DOHH2 (cell line): ENCODE measurements at regions not wholly inside any gene's neighbourhood (a gene's known extent, or its start where the extent isn't known, plus 50 kb on each side); places are given as distances from the start of the nearest gene placed in this dataset.

ENCODE experiments used
- H3F3A ChIP-seq: fragments of 200-600 bp; sonication (generic), shearing (Covaris generic); 2 replicates; pipeline ENCODE4 v1.6.0; 2016; ENCODE audit warnings: antibody characterized with exemption, mild to moderate bottlenecking; ENCODE audit not compliant: control insufficient read depth, insufficient read depth
- H3K27ac ChIP-seq: fragments of 200-600 bp; sonication (generic); 2 replicates; pipeline ENCODE4 v1.5.1; 2014; ENCODE audit warnings: low read depth, mild to moderate bottlenecking, low read length, moderate library complexity
- H3K27me3 ChIP-seq: fragments of 200-600 bp; sonication (generic); 2 replicates; pipeline ENCODE4 v1.6.1; 2014; ENCODE audit warnings: mild to moderate bottlenecking, low read length, mixed read lengths; ENCODE audit not compliant: control insufficient read depth
- H3K36me3 ChIP-seq: fragments of 200-600 bp; sonication (generic); 2 replicates; pipeline ENCODE4 v1.6.1; 2014; ENCODE audit warnings: mild to moderate bottlenecking, low read length, moderate library complexity, mixed read lengths; ENCODE audit not compliant: control insufficient read depth
- H3K4me1 ChIP-seq: fragments of 200-600 bp; sonication (generic); 2 replicates; pipeline ENCODE4 v1.6.1; 2014; ENCODE audit warnings: mild to moderate bottlenecking, low read length, mixed read lengths; ENCODE audit not compliant: control insufficient read depth
- H3K4me2 ChIP-seq: fragments of 200-600 bp; sonication (generic); 2 replicates; pipeline ENCODE4 v1.6.0; 2014; ENCODE audit warnings: mild to moderate bottlenecking, low read length, moderate library complexity
- H3K4me3 ChIP-seq: fragments of 200-600 bp; sonication (generic); 2 replicates; pipeline ENCODE4 v1.5.1; 2014; ENCODE audit warnings: mild to moderate bottlenecking, low read length, mixed read lengths
- H3K79me2 ChIP-seq: fragments of 200-600 bp; sonication (generic); 2 replicates; pipeline ENCODE4 v1.6.1; 2014; ENCODE audit warnings: mild to moderate bottlenecking, low read length, mixed read lengths; ENCODE audit not compliant: control insufficient read depth
- H3K9me2 ChIP-seq: fragments of 200-600 bp; sonication (generic); replicated peaks from 2 replicates; pipeline ENCODE4 v1.6.1; 2014; ENCODE audit warnings: mild to moderate bottlenecking, low read length, mixed read lengths; ENCODE audit not compliant: control insufficient read depth
- H3K9me3 ChIP-seq: fragments of 200-600 bp; sonication (generic); 2 replicates; pipeline ENCODE4 v1.6.1; 2014; ENCODE audit warnings: antibody characterized with exemption, low read length, mixed read lengths; ENCODE audit not compliant: control insufficient read depth, insufficient read depth
- H4K20me1 ChIP-seq: fragments of 200-600 bp; sonication (generic); 2 replicates; pipeline ENCODE4 v1.6.0; 2014; ENCODE audit warnings: low read depth, mild to moderate bottlenecking, antibody characterized with exemption, low read length, moderate library complexity; ENCODE audit not compliant: control insufficient read depth, insufficient read depth
- CTCF ChIP-seq: fragments of 200-600 bp; sonication (generic); IDR thresholded peaks from one replicate; pipeline ENCODE4 v1.5.1; 2014; ENCODE audit warnings: antibody characterized with exemption, mild to moderate bottlenecking, low read depth, low read length; ENCODE audit not compliant: poor library complexity, severe bottlenecking
- EZH2phosphoT487 ChIP-seq: fragments of 200-600 bp; sonication (generic); IDR thresholded peaks from 2 replicates; pipeline ENCODE4 v1.6.1; 2017; ENCODE audit warnings: borderline replicate concordance, mild to moderate bottlenecking, antibody characterized with exemption, low read length, moderate library complexity, mixed read lengths

- no peak for TF ChIP-seq CTCF
- TF ChIP-seq EZH2phosphoT487: no peak
- H3K79me2 ChIP-seq: no peaks in the 10 kb centered on the region
- no peak overlapping the region for H3K27ac ChIP-seq
- no peaks in the 10 kb centered on the region for H4K20me1 ChIP-seq
- no peaks in the 10 kb centered on the region for H3K27me3 ChIP-seq
- H3K4me2 ChIP-seq: no peak overlapping the region
- no peaks in the 10 kb centered on the region for H3K9me2 ChIP-seq
- H3K36me3 ChIP-seq: no peaks in the 10 kb centered on the region
- H3F3A ChIP-seq: no peaks in the 10 kb centered on the region
- H3K4me3 ChIP-seq: no peak overlapping the region
- H3K9me3 ChIP-seq: no peaks in the 10 kb centered on the region
- peaks cover 4% of the 10 kb centered on the region; the same call in 1 of the 2 replicates for H3K4me1 ChIP-seq
Observed at GRCh38 chr13:94859811-94860210, 147.5 kb upstream of the SOX21 start.

GRCh38 chr13:94859278-94859691 is 146.9 kb upstream of the SOX21 start:
- no peaks in the 10 kb centered on the region for H3K36me3 ChIP-seq
- no peaks in the 10 kb centered on the region for H3K79me2 ChIP-seq
- peaks cover 4% of the 10 kb centered on the region; the same call in 1 of the 2 replicates for H3K4me1 ChIP-seq
- H3K4me2 ChIP-seq: no peak overlapping the region
- no peaks in the 10 kb centered on the region for H3K9me3 ChIP-seq
- H3F3A ChIP-seq: no peaks in the 10 kb centered on the region
- no peaks in the 10 kb centered on the region for H3K9me2 ChIP-seq
- TF ChIP-seq CTCF (no peak), EZH2phosphoT487 (no peak)
- H4K20me1 ChIP-seq: no peaks in the 10 kb centered on the region
- H3K4me3 ChIP-seq: no peak overlapping the region
- no peaks in the 10 kb centered on the region for H3K27me3 ChIP-seq
- no peak overlapping the region for H3K27ac ChIP-seq

GRCh38 chr13:94858856-94859255 is 146.5 kb upstream of the SOX21 start:
- Histone ChIP-seq H3F3A (no peaks in the 10 kb centered on the region), H3K36me3 (no peaks in the 10 kb centered on the region), H3K27me3 (no peaks in the 10 kb centered on the region), H3K4me1 (peaks cover 4% of the 10 kb centered on the region; the same call in 1 of the 2 replicates), H3K9me2 (no peaks in the 10 kb centered on the region), H3K9me3 (no peaks in the 10 kb centered on the region), H3K27ac (no peak overlapping the region), H4K20me1 (no peaks in the 10 kb centered on the region), H3K4me3 (no peak overlapping the region), H3K4me2 (no peak overlapping the region), H3K79me2 (no peaks in the 10 kb centered on the region)
- TF ChIP-seq EZH2phosphoT487 (no peak), CTCF (no peak)
